Ovary (tissue), 7 donors: ENCODE measurements at regions not wholly inside any gene's neighbourhood (a gene's known extent, or its start where the extent isn't known, plus 50 kb on each side); places are given as distances from the start of the nearest gene placed in this dataset.

Experiments used
- DNase-seq, 5 donors: peaks; one replicate each; pipeline ENCODE4 v3.0.0-alpha.2; 2019 to 2020
- H3K27ac ChIP-seq, 2 donors: fragments of 200-600 bp; one replicate each; pipeline versions ENCODE4 v1.5.1 to v1.8.0; 2019 to 2022
- H3K27me3 ChIP-seq: fragments of 200-600 bp; one replicate; pipeline ENCODE4 v1.8.0; 2022
- H3K36me3 ChIP-seq: fragments of 200-600 bp; sonication (generic); one replicate; pipeline ENCODE4 v1.5.1; 2019
- H3K4me1 ChIP-seq: one replicate; pipeline ENCODE4 v1.8.1; 2013; ENCODE audit warnings: mild to moderate bottlenecking, moderate library complexity; ENCODE audit not compliant: insufficient read depth
- H3K4me3 ChIP-seq: fragments of 200-600 bp; sonication (generic); one replicate; pipeline ENCODE4 v1.5.1; 2017
- H3K9me3 ChIP-seq, 2 donors: fragments of 200-600 bp in 1 of 2; sonication (generic) in 1 of 2; one replicate each; pipeline versions ENCODE4 v1.5.1 to v1.8.1; 2013 to 2019; ENCODE audit warnings: mild to moderate bottlenecking in 1 of 2, moderate library complexity in 1 of 2
- EP300 ChIP-seq: sonication (generic); formaldehyde crosslinking; IDR thresholded peaks from one replicate; pipeline ENCODE4 v1.6.1; 2017; ENCODE audit warnings: antibody characterized with exemption
- POLR2A ChIP-seq: fragments of 450-650 bp; IDR thresholded peaks from one replicate; pipeline ENCODE4 v1.6.1; 2017; ENCODE audit warnings: antibody characterized with exemption, mild to moderate bottlenecking, moderate library complexity
- whole genome bisulfite sequencing, 3 donors: extraction: QIAGEN DNeasy Blood & Tissue Kit in 1 of 3; methylation state at CpG; one replicate each; pipeline versions ENCODE4 v1.1.5 to v1.1.7; 2013 to 2017; 5-methylcytosine and 5-hydroxymethylcytosine counted together
- intact Hi-C, 4 donors: fragments of 100-400 bp; cut with DNase I; formaldehyde crosslinking; loops; one replicate each; pipeline versions ENCODE4 v1.11.0 to v1.15.1; 2022 to 2023
- TF ChIP-seq, protein P1 (sequence below), 3 donors: fragments of 450-650 bp in 2 of 3; fragments of 200-600 bp in 1 of 3; IDR thresholded peaks; one replicate each; pipeline versions ENCODE4 v1.5.1 to v1.8.0; 2016 to 2022; ENCODE audit warnings: antibody characterized with exemption in 3 of 3, mild to moderate bottlenecking in 1 of 3
- donor health status: DM: no; HTN: no; CAD: no; lungs with moderate emphysema.
- donor health status: DM: no; HTN: no; CAD: no.
- donor health status: Bipolar disorder and iron deficiency.
- donor health status: DM: no; HTN: no; CAD: no.
- donor health status: DM: yes; HTN: yes; CAD: no.

DNA sequence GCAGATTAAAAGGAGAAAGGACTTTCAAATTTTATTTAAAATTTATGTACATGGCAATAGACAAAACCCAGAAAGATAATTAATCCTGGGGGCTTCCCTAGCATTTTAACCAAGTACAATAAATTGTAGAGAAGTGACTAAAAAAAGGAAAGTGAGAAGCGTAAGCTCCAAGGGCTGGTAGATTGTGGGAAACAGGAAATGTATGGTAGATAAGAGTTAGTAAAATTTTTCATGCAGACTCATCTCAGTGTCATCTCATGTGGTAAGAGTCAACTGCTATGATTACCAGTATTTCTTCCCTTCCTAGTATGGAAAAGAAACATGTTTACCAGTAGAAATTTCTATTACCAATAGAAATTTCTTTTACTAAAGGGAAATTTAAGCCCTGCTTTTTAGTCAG, 464.3 kb upstream of the AGTR1 start:
- intact Hi-C loops = no loop called here
- Histone ChIP-seq H3K27ac (no peak overlapping the region), H3K4me3 (no peak overlapping the region), H3K9me3 (no peaks in the 10 kb centered on the region), H3K36me3 (no peaks in the 10 kb centered on the region), H3K4me1 (no peaks in the 10 kb centered on the region), H3K27me3 (no peaks in the 10 kb centered on the region)
- TF ChIP-seq EP300 (no peak), POLR2A (no peak)
- TF ChIP-seq, protein P1, sequence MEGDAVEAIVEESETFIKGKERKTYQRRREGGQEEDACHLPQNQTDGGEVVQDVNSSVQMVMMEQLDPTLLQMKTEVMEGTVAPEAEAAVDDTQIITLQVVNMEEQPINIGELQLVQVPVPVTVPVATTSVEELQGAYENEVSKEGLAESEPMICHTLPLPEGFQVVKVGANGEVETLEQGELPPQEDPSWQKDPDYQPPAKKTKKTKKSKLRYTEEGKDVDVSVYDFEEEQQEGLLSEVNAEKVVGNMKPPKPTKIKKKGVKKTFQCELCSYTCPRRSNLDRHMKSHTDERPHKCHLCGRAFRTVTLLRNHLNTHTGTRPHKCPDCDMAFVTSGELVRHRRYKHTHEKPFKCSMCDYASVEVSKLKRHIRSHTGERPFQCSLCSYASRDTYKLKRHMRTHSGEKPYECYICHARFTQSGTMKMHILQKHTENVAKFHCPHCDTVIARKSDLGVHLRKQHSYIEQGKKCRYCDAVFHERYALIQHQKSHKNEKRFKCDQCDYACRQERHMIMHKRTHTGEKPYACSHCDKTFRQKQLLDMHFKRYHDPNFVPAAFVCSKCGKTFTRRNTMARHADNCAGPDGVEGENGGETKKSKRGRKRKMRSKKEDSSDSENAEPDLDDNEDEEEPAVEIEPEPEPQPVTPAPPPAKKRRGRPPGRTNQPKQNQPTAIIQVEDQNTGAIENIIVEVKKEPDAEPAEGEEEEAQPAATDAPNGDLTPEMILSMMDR (IDR thresholded peaks at IDR 0.05) = no peak
- WGBS, 3 donors = 71 to 82% (median 76%) methylated on average over 1 of the region's 1 CpG
- DNase-seq = no peak

DNA sequence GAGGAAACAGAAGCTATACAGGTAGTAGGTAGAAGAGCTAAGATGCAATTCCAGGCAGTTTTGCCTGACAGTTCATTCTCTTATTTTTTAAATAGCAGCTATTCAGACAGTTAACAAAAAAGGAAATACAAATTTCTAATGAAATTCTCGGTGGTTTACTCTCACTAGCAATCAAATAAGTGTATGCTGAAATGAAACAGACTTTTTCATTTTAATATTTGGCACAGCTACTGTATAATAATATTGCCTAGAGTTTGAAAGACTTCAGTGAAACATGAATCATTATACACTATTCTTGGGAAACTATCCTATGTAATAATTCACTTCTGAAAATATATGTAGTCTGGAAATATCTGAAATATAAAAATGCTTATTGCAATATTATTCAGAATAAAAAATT, 463.2 kb upstream of the AGTR1 start:
- no peak overlapping the region for H3K4me3 ChIP-seq
- 11 to 28% (median 14%) methylated on average over 1 of the region's 1 CpG for WGBS, 3 donors
- H3K9me3 ChIP-seq = no peaks in the 10 kb centered on the region
- DNase-seq = no peak
- no peaks in the 10 kb centered on the region for H3K4me1 ChIP-seq
- H3K27me3 ChIP-seq = no peaks in the 10 kb centered on the region
- H3K27ac ChIP-seq = no peak overlapping the region
- intact Hi-C loops = no loop called here
- TF ChIP-seq POLR2A = no peak
- TF ChIP-seq, protein P1 (IDR thresholded peaks at IDR 0.05) = no peak
- no peak for TF ChIP-seq EP300
- no peaks in the 10 kb centered on the region for H3K36me3 ChIP-seq

DNA sequence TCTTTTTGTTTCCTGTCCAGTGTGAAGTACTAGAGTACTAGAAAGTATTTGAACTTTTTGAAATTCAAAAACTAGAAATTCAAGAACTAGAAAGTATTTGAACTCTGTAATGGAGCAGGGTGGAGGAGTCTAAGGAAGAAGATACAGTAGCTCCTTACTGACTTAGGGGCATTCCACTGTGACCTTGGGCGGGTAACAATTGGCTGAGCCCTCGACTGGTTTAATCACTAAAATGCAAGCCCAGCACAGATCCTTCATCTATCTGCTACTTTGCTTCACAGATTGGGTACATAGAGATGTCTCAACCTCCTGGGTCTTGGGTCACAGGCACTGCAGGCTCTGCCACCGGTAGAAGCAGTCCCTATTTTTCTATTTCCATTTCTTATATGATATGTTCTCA, 462.1 kb upstream of the AGTR1 start:
- Histone ChIP-seq H3K4me3 (no peak overlapping the region), H3K27ac (no peak overlapping the region), H3K4me1 (no peaks in the 10 kb centered on the region), H3K36me3 (no peaks in the 10 kb centered on the region), H3K27me3 (no peaks in the 10 kb centered on the region), H3K9me3 (no peaks in the 10 kb centered on the region)
- WGBS, 3 donors = 75 to 82% (median 77%) methylated on average over 3 of the region's 3 CpGs
- intact Hi-C loops = no loop called here
- no peak for DNase-seq
- TF ChIP-seq, protein P1 (IDR thresholded peaks at IDR 0.05) = no peak
- TF ChIP-seq EP300 (no peak), POLR2A (no peak)

GRCh38 chr3:148238421-148238821, 459.3 kb upstream of the AGTR1 start:
- H3K4me1 ChIP-seq = no peaks in the 10 kb centered on the region
- no peaks in the 10 kb centered on the region for H3K36me3 ChIP-seq
- WGBS, 3 donors = 92 to 95% (median 95%) methylated on average over 1 of the region's 1 CpG
- no peak overlapping the region for H3K27ac ChIP-seq
- DNase-seq = no peak
- H3K9me3 ChIP-seq = no peaks in the 10 kb centered on the region
- no peak for TF ChIP-seq EP300
- TF ChIP-seq POLR2A = no peak
- TF ChIP-seq, protein P1 (IDR thresholded peaks at IDR 0.05) = no peak
- intact Hi-C loops = no loop called here
- no peaks in the 10 kb centered on the region for H3K27me3 ChIP-seq
- H3K4me3 ChIP-seq = no peak overlapping the region

DNA sequence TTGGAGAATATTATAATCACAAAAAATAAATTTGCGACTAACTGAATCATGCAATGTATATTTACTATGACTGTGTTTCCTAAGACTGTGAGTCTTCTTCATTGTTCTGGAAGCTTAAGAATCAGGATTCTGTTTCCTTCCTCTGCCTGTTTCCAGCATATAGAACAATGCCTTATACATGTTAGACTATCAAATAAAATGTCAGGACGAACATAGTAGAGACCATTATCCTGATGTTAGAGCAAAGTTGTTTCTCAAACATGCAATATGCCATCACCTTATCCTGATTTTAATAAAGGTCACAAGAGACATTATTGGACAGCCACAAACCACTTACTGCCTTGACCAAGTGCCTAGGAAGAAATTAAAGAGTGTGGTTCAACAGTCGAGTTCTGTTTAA, 457.4 kb upstream of the AGTR1 start:
- intact Hi-C loops = no loop called here
- TF ChIP-seq, protein P1 (IDR thresholded peaks at IDR 0.05) = no peak
- TF ChIP-seq POLR2A (no peak), EP300 (no peak)
- WGBS, 3 donors = 80 to 82% (median 81%) methylated on average over 3 of the region's 3 CpGs
- H3K27ac ChIP-seq = no peak overlapping the region
- H3K9me3 ChIP-seq = no peaks in the 10 kb centered on the region
- no peaks in the 10 kb centered on the region for H3K27me3 ChIP-seq
- no peaks in the 10 kb centered on the region for H3K4me1 ChIP-seq
- H3K4me3 ChIP-seq = no peak overlapping the region
- no peak for DNase-seq
- H3K36me3 ChIP-seq = no peaks in the 10 kb centered on the region
